ENCODE measurements at regions not wholly inside any gene's neighbourhood (a gene's known extent, or its start where the extent isn't known, plus 50 kb on each side); places are given as distances from the start of the nearest gene placed in this dataset.
"Not testable (repeated sequence)": the region's sequence is repeated elsewhere in the genome, so short reads cannot be mapped to it uniquely, and the experiment has no call there.

DNA sequence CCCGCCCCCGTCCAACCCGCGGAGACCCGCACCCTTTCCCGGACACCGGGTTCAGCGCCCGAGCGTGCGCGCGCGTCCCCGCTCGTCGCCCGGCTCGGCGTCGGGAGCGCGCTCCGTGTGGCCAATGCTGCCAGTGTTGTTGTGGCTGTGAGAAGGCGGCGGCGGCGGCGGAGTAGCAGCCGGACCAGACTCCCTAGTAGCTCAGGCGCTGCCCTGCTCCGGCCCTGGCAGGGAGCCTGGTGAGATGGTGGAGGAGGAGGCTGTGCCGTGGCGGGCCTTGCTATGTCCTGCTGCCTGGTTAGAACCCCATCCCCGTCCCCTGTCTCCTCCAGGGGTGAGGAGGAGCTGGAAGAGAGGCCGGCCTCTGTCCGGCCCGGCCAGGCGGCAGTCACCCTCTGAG, 553.2 kb downstream of the TUBA3C start:
- TF ChIP-seq, protein P1, sequence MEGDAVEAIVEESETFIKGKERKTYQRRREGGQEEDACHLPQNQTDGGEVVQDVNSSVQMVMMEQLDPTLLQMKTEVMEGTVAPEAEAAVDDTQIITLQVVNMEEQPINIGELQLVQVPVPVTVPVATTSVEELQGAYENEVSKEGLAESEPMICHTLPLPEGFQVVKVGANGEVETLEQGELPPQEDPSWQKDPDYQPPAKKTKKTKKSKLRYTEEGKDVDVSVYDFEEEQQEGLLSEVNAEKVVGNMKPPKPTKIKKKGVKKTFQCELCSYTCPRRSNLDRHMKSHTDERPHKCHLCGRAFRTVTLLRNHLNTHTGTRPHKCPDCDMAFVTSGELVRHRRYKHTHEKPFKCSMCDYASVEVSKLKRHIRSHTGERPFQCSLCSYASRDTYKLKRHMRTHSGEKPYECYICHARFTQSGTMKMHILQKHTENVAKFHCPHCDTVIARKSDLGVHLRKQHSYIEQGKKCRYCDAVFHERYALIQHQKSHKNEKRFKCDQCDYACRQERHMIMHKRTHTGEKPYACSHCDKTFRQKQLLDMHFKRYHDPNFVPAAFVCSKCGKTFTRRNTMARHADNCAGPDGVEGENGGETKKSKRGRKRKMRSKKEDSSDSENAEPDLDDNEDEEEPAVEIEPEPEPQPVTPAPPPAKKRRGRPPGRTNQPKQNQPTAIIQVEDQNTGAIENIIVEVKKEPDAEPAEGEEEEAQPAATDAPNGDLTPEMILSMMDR (IDR thresholded peaks at IDR 0.05) = no peak
- TF ChIP-seq EP300 (IDR thresholded peaks at IDR 0.05) (no peak), POLR2AphosphoS5 (IDR thresholded peaks at IDR 0.05) (no peak), POLR2A (IDR thresholded peaks at IDR 0.05) (no peak)
- peaks cover 6% of the 10 kb centered on the region for H3K27me3 ChIP-seq
- no peak overlapping the region for H3K27ac ChIP-seq
- no CpG with 5 or more reads among the region's 39 CpGs for WGBS, 2 donors (ENCODE audit: low coverage in 1 of 2)
- H3K9me3 ChIP-seq = peaks cover 0 to 17% (median 0%) of the 10 kb centered on the region in 3 donors
- no peak for ATAC-seq
- H3K4me3 ChIP-seq = no peak overlapping the region
- no peaks in the 10 kb centered on the region for H3K36me3 ChIP-seq
- H3K4me1 ChIP-seq = no peaks in the 10 kb centered on the region

DNA sequence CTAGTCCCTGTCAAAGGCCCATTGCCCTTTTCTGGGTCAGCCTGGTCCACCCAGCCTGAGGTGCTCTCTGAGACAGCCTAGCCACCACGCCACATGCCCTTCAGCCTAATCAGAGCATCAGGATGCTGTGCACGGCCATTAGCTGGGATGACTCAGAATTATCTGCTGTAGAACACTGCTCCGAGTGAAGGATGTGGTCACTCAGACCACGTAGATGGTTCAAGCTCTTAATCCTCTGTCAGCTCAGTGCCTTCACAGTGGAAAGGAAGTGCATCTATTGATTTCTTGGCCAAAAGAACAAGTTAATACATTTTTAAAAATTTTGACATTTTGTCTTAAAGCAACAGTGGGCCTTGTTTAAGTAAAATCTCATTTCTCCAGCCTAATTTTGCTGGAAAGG, 557.6 kb downstream of the TUBA3C start:
- H3K9me3 ChIP-seq, ATAC-seq, H3K27ac ChIP-seq, H3K27me3 ChIP-seq, H3K36me3 ChIP-seq, H3K4me1 ChIP-seq, H3K4me3 ChIP-seq: not testable (repeated sequence)
- no CpG with 5 or more reads among the region's 4 CpGs for WGBS, 2 donors (ENCODE audit: low coverage in 1 of 2)

DNA sequence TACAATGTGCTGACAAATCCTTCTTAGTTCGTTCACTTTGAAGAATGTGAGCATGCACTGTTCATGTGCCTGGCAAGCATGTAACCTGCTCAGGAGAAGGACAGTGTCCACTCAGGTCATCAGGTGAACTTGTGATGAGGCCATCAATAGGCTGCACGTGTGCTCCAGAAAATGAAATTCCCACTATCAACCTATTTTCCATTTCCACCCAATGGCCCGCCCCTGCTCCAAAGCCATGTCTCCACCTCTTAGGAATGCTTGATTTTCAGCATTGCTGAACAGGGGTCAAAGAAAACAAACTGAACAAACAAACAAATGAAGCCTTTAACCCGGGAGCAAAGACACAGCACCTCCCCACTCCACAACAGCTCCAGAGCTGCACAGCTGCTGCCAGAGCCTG, 563.2 kb downstream of the TUBA3C start:
- WGBS, 2 donors (ENCODE audit: low coverage in 1 of 2) = no CpG with 5 or more reads among the region's 4 CpGs
- H3K4me3 ChIP-seq = not testable (repeated sequence)

DNA sequence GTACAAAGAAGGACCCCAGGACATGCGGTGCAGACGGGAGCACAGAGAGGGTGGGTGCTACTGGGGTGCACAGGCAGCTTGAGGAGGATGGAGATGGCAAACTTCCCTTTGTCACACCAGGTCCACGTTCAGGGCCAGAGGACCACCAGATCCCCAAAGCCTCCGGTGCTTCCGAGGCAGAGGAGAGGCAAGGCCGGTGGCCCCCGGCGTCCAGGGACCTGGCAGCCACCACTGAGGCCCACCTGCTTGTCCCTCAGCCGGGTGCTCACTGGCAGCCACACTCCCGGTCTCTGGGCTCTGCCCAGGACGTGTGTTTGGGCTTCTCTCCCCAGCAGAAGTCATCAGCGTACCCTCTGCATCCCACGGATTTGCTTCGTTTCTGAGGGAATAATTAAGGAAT, 571.1 kb downstream of the TUBA3C start:
- H3K4me1 ChIP-seq, H3K9me3 ChIP-seq, H3K36me3 ChIP-seq, H3K27ac ChIP-seq, ATAC-seq, H3K4me3 ChIP-seq: not testable (repeated sequence)
- WGBS, 2 donors (ENCODE audit: low coverage in 1 of 2) = 72% methylated on average over 5 of the region's 14 CpGs; no CpG with 5 or more reads in 1 of the 2 donors
- H3K27me3 ChIP-seq = peaks cover 11% of the 10 kb centered on the region

More for the DNA sequence above, 563.2 kb downstream of the TUBA3C start:
- H3K27ac ChIP-seq, ATAC-seq, H3K27me3 ChIP-seq, H3K36me3 ChIP-seq, H3K4me1 ChIP-seq, H3K9me3 ChIP-seq: not testable (repeated sequence)

DNA sequence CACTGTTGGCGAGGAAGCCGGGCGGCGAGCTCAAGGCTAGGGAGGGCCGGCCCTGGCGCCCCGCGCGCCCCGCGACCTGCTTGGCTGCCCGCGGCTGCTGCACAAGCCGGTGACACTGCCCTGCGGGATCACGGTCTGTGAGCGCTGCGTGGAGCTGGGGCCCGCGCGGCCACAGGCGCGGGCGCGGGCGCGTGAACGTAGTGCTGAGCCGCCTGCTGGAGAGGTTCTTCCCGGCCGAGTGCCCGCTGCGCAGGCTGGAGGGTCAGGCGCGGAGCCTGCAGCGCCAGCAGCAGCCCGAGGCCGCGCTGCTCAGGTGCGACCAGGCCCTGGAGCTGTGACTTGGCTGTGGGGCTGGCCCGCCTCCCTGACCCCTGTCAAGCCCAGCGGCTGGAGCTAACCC, 572.3 kb downstream of the TUBA3C start:
- H3K27me3 ChIP-seq = peaks cover 11% of the 10 kb centered on the region
- not testable (repeated sequence) for H3K4me1 ChIP-seq, H3K9me3 ChIP-seq, H3K36me3 ChIP-seq, H3K4me3 ChIP-seq, H3K27ac ChIP-seq, ATAC-seq
- WGBS, 2 donors (ENCODE audit: low coverage in 1 of 2) = no CpG with 5 or more reads among the region's 42 CpGs

DNA sequence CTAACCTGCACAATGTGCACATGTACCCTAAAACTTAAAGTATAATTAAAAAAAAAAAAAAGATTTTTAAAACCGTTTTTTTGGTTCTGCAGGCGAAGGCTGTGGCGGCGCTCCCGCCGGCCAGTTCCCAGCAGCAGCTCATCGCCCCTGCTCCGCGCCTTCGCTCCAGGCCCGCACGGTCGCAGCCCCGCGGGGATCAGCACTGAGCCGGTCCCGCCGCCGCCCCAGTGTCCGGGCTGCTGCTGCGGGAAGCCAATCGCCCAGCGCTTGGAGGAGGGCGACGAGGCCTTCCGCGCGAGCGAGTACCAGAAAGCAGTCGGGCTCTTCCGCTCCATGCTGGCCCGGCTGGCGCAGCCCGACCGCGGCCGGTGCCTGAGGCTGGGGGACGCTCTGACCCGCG, 572.8 kb downstream of the TUBA3C start:
- WGBS, 2 donors (ENCODE audit: low coverage in 1 of 2) = no CpG with 5 or more reads among the region's 40 CpGs
- H3K4me3 ChIP-seq, H3K36me3 ChIP-seq, H3K9me3 ChIP-seq, H3K4me1 ChIP-seq, H3K27ac ChIP-seq, ATAC-seq: not testable (repeated sequence)
- peaks cover 11% of the 10 kb centered on the region for H3K27me3 ChIP-seq

DNA sequence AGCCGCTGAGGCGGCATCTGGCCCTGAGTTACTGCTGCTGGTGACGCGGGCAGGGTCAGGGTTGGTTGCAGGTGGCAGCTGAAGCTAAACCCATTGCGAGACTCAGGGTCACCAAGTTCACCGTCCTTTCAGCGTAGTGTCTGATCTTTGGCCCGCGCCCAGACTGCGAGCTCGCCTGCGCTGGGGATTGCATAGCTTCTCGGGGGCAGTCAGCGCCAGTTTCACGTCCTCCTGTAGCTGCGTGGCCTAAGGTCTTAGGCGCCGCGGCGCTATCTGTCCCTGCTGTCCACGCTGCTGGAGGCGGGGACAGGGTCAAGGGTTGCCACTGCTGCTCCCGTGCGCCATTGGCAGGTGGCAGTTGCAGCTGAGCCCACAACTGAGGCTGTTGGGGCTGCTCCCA, 581.3 kb downstream of the TUBA3C start:
- not testable (repeated sequence) for H3K36me3 ChIP-seq, H3K9me3 ChIP-seq, H3K4me3 ChIP-seq, ATAC-seq, H3K27ac ChIP-seq, H3K4me1 ChIP-seq
- peaks cover 14% of the 10 kb centered on the region for H3K27me3 ChIP-seq
- no CpG with 5 or more reads among the region's 24 CpGs for WGBS, 2 donors (ENCODE audit: low coverage in 1 of 2)

DNA sequence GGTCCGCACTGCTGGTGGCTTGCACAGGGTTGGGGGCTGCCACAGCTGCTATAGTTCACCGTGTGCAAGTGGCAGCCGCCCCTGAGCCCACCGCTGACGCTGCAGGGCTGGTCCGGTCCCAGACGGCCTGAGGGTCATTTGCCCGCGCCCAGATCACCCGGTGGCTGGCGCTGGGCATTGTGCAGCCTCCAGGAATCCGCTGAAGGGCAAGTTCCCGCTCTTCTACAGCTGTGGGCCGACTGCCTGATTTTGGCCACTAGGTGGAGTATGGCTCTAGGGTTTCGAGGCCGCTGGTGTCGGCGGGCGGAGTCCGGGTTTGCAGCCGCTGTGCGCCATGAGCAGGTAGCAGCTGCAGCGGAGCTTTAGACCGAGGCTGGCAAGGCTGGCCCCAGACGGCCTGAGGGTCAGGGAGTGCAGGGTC, 581.8 kb downstream of the TUBA3C start:
- H3K4me3 ChIP-seq, ATAC-seq, H3K4me1 ChIP-seq, H3K9me3 ChIP-seq, H3K27ac ChIP-seq, H3K36me3 ChIP-seq: not testable (repeated sequence)
- WGBS, 2 donors (ENCODE audit: low coverage in 1 of 2) = no CpG with 5 or more reads among the region's 25 CpGs
- peaks cover 14% of the 10 kb centered on the region for H3K27me3 ChIP-seq
- TF ChIP-seq, protein P1 (IDR thresholded peaks at IDR 0.05) = peak in 1 of 4 experiments; percentile 12

DNA sequence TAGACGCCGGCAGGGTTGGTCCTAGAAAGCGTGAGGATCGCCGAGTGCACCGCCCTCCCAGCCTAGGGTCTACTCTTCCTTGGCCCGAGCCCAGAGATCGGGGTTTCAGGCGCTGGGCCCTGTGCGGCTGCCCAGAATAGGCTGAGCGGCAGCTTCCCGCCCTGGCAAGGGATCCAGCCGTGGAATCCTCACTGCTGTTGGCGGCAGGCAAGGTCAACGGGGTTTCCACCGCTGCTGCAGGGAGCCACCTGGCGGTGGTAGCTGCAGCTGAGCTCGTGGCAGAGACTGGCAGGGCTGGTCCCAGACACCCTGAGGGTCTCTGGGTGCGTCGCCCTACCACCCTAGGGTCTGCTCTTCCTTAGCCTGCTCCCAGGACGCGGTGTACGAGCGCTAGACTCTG, 583.1 kb downstream of the TUBA3C start:
- H3K9me3 ChIP-seq = peaks cover 0 to 10% (median 0%) of the 10 kb centered on the region in 3 donors
- ATAC-seq, H3K4me1 ChIP-seq, H3K36me3 ChIP-seq, H3K4me3 ChIP-seq, H3K27ac ChIP-seq: not testable (repeated sequence)
- WGBS, 2 donors (ENCODE audit: low coverage in 1 of 2) = no CpG with 5 or more reads among the region's 24 CpGs
- peaks cover 14% of the 10 kb centered on the region for H3K27me3 ChIP-seq

DNA sequence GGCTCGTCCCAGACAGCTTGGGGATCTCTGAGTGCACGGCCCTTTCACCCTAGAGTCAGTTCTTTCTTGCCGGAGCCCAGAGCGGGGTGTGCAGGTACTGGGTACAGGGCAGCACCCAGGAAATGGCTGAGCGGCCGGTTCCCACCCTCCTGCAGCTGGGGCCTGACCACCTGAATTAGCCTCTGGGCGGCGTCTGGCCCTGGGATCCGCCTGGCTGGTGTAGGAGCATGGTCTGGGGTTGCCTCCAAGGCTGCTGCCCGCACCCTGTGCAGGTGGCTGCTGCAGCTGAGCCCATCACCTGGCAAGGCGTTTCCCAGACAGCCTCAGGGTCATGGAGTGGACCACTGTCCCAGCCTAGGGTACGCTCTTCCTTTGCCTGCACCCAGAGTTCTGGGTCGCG, 583.7 kb downstream of the TUBA3C start:
- peaks cover 14% of the 10 kb centered on the region for H3K27me3 ChIP-seq
- not testable (repeated sequence) for H3K4me1 ChIP-seq, ATAC-seq, H3K36me3 ChIP-seq, H3K4me3 ChIP-seq, H3K27ac ChIP-seq
- WGBS, 2 donors (ENCODE audit: low coverage in 1 of 2) = no CpG with 5 or more reads among the region's 14 CpGs
- H3K9me3 ChIP-seq = peaks cover 0 to 10% (median 0%) of the 10 kb centered on the region in 3 donors

DNA sequence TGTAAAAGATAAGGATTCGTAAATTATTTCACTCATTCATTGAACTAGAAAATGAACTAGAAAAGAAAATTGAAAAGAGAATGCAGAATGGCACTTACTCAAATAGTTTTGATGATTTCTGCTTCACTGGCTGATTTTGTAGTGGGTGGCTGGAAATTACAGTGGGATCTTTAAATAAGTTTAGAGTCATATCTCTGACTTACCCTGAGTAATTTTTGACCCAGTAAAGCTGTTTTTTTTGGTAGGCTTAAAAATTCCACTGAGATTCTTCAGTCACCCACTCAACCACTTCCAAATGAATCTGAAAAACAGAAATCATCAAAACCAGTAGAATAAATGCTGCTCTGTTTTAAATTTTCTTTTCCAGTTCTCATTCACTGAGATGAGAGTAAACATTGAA, 604.5 kb downstream of the TUBA3C start:
- not testable (repeated sequence) for H3K4me1 ChIP-seq, ATAC-seq, H3K9me3 ChIP-seq, H3K27me3 ChIP-seq, H3K27ac ChIP-seq, H3K4me3 ChIP-seq, H3K36me3 ChIP-seq
- WGBS, 2 donors (ENCODE audit: low coverage in 1 of 2) = no CpG with 5 or more reads among the region's 1 CpG

DNA sequence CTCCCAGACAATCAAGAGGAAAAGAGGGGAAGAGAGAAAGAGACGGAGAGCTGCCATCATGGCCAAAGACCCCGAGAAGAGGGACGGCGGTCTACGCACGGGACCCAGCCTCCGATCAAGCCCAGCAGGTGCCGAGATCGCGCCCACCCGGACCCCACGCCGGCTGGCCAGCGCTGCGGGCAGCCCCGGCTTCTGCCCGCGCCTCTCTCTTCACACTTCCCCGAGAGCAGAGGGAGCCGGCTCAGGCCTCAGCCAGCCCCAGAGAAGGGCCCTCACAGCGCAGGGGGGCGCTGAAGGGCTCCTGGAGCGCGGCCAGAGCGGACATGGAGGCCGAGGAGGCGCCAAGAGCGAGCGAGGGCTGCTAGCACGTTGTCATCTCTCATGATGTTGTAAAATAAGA, 613.7 kb downstream of the TUBA3C start:
- 76% methylated on average over 10 of the region's 30 CpGs; no CpG with 5 or more reads in 1 of the 2 donors for WGBS, 2 donors (ENCODE audit: low coverage in 1 of 2)
- not testable (repeated sequence) for H3K27me3 ChIP-seq, ATAC-seq, H3K4me3 ChIP-seq, H3K27ac ChIP-seq, H3K4me1 ChIP-seq, H3K36me3 ChIP-seq, H3K9me3 ChIP-seq

Data from gastroesophageal sphincter (tissue), 4 donors.